ENCODE measurements at regions not wholly inside any gene's neighbourhood (a gene's known extent, or its start where the extent isn't known, plus 50 kb on each side); places are given as distances from the start of the nearest gene placed in this dataset.

DNA sequence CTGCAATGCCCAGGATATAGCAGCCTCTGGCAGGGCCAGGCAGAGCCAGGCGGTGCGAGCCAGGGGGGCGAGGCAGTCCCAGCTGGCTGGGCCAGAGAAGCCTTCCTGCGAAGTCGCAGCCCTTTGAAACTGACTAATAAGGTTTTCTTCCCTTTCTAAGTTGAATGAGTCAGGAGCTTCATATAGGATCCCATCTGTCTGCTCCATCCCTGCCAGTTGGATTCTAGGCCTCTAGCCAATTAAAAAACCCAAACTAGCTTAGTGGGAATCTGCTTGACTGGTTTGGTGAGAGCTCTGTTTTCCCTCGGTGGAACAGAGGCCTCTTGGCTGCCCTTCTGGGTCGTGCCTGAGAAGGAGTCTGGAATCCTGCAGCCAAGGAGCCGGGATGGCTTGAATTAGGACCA is 70.1 kb upstream of the RAPGEF1 start:
- no peaks in the 10 kb centered on the region for H3K27me3 ChIP-seq (ENCODE audit: control insufficient read depth, insufficient read depth, low read length)
- no peaks in the 10 kb centered on the region for H3K9me3 ChIP-seq (ENCODE audit: control insufficient read depth in 2 of 3, insufficient read depth in 1 of 3, low read length in 3 of 3)
- FAIRE-seq (no peak), DNase-seq (no peak)
- no peak overlapping the region for H3K4me3 ChIP-seq (ENCODE audit: low read length in 3 of 3)
- intact Hi-C loops (cut with DNase I), result no loop called here
- no peaks in the 10 kb centered on the region for H3K36me3 ChIP-seq (ENCODE audit: control insufficient read depth in 2 of 3, insufficient read depth in 3 of 3, low read length in 3 of 3)
- H3K9ac ChIP-seq (ENCODE audit: low read length in 3 of 3), result no peak overlapping the region
- no peaks in the 10 kb centered on the region for H3K4me1 ChIP-seq (ENCODE audit: control insufficient read depth in 2 of 3, insufficient read depth in 2 of 3, low read depth in 1 of 3, low read length in 3 of 3)
- TF ChIP-seq, protein P1, sequence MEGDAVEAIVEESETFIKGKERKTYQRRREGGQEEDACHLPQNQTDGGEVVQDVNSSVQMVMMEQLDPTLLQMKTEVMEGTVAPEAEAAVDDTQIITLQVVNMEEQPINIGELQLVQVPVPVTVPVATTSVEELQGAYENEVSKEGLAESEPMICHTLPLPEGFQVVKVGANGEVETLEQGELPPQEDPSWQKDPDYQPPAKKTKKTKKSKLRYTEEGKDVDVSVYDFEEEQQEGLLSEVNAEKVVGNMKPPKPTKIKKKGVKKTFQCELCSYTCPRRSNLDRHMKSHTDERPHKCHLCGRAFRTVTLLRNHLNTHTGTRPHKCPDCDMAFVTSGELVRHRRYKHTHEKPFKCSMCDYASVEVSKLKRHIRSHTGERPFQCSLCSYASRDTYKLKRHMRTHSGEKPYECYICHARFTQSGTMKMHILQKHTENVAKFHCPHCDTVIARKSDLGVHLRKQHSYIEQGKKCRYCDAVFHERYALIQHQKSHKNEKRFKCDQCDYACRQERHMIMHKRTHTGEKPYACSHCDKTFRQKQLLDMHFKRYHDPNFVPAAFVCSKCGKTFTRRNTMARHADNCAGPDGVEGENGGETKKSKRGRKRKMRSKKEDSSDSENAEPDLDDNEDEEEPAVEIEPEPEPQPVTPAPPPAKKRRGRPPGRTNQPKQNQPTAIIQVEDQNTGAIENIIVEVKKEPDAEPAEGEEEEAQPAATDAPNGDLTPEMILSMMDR (IDR thresholded peaks at IDR 0.05; ENCODE audit: borderline replicate concordance, extremely low read depth, insufficient read depth), result no peak
- H3K27ac ChIP-seq (ENCODE audit: low read depth in 2 of 2, low read length in 2 of 2), result no peak overlapping the region

DNA sequence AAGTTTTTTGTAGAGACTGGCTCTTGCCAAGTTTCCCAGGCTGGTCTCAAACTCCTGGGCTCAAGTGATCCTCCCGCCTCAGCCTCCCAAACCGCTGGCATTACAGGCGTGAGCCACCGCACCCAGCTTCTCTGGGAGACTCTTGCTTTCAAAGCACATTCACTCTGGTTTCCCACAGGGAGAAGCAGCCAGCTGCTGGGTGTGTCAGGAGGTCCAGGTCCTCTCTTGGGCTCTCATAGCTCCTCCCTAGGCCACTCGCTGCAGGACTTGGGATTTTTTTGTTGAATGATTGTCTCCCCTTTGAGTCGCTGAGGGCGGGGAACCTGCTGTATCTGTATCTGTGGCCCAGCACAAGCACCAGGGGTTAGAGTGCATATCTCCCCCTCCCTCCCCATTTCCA is 68.4 kb upstream of the RAPGEF1 start:
- Histone ChIP-seq H3K9me3 (ENCODE audit: control insufficient read depth in 2 of 3, insufficient read depth in 1 of 3, low read length in 3 of 3) (no peaks in the 10 kb centered on the region), H3K4me1 (ENCODE audit: control insufficient read depth in 2 of 3, insufficient read depth in 2 of 3, low read depth in 1 of 3, low read length in 3 of 3) (no peaks in the 10 kb centered on the region), H3K4me3 (ENCODE audit: low read length in 3 of 3) (no peak overlapping the region), H3K27me3 (ENCODE audit: control insufficient read depth, insufficient read depth, low read length) (no peaks in the 10 kb centered on the region), H3K36me3 (ENCODE audit: control insufficient read depth in 2 of 3, insufficient read depth in 3 of 3, low read length in 3 of 3) (no peaks in the 10 kb centered on the region), H3K27ac (ENCODE audit: low read depth in 2 of 2, low read length in 2 of 2) (no peak overlapping the region), H3K9ac (ENCODE audit: low read length in 3 of 3) (no peak overlapping the region)
- intact Hi-C loops (cut with DNase I), result no loop called here
- FAIRE-seq (no peak), DNase-seq (no peak)
- TF ChIP-seq, protein P1 (IDR thresholded peaks at IDR 0.05; ENCODE audit: borderline replicate concordance, extremely low read depth, insufficient read depth), result no peak

DNA sequence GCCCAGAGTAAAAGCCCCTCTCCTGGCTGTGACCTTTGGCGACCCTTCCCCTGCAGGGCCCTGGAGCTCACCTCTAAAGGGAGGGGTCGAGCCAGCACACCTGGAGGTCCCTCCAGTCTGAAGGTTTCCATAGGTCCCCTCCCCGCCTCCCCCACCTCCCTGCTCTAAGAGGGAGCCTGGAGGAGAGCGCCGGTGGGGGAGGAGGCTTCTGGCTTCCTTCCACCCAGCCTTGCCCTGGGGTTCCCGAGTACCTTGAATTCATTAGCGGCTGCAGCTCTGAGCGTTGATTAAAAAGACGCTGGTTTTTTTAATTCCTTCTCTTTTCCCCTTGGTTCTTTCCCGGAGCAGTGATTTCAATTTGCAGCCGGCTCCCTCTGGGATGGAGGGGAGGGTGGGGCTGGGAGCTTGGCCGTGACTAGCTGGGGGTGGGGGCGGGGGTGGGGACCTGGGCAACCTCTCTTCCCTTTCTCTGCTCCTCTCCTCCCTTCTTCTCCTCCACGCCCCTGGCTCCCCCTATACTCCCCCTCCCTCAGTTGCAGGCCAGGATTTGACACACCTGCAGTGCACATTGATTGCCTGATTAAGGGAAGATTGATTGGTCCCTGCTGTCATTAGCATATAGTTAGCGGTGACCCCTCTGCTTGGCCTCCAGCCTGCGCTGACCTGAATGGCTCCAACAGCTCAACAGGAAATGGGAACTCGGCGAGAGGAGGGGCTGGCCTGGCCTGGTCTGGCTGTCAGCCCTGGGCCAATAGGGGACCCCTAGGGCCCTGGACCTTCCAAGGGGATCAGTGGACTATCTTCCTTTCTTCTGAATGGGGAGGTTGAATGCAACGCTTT is 67.5 kb upstream of the RAPGEF1 start:
- FAIRE-seq (no peak), DNase-seq (peak in 3 of 5 donors; percentile 22 to 32 (median 30))
- Histone ChIP-seq H3K36me3 (ENCODE audit: control insufficient read depth in 2 of 3, insufficient read depth in 3 of 3, low read length in 3 of 3) (no peaks in the 10 kb centered on the region), H3K4me3 (ENCODE audit: low read length in 3 of 3) (no peak overlapping the region), H3K4me1 (ENCODE audit: control insufficient read depth in 2 of 3, insufficient read depth in 2 of 3, low read depth in 1 of 3, low read length in 3 of 3) (no peaks in the 10 kb centered on the region), H3K9me3 (ENCODE audit: control insufficient read depth in 2 of 3, insufficient read depth in 1 of 3, low read length in 3 of 3) (no peaks in the 10 kb centered on the region), H3K9ac (ENCODE audit: low read length in 3 of 3) (no peak overlapping the region), H3K27me3 (ENCODE audit: control insufficient read depth, insufficient read depth, low read length) (no peaks in the 10 kb centered on the region), H3K27ac (ENCODE audit: low read depth in 2 of 2, low read length in 2 of 2) (no peak overlapping the region)
- TF ChIP-seq, protein P1 (IDR thresholded peaks at IDR 0.05; ENCODE audit: borderline replicate concordance, extremely low read depth, insufficient read depth), result no peak
- intact Hi-C loops (cut with DNase I), result no loop called here
